GM19463 (cell line): ENCODE measurements at regions not wholly inside any gene's neighbourhood (a gene's known extent, or its start where the extent isn't known, plus 50 kb on each side); places are given as distances from the start of the nearest gene placed in this dataset.

Experiments used
- ATAC-seq: cut with Tn5 transposase; IDR thresholded peaks from one replicate; pipeline ENCODE4 v1.9.1; 2021; ENCODE audit warnings: mild to moderate bottlenecking, moderate library complexity; ENCODE audit not compliant: unreplicated experiment

GRCh38 chr14:65243766-65244442 lies 141.6 kb upstream of the MAX start:
- ATAC-seq = no peak

- ATAC-seq = no peak
Measured at GRCh38 chr14:65249471-65250161, 147.3 kb upstream of the MAX start.

GRCh38 chr14:65250162-65250495 lies 147.8 kb upstream of the MAX start:
- ATAC-seq = no peak

GRCh38 chr14:65251213-65251612 lies 148.9 kb upstream of the MAX start:
- ATAC-seq = no peak

DNA sequence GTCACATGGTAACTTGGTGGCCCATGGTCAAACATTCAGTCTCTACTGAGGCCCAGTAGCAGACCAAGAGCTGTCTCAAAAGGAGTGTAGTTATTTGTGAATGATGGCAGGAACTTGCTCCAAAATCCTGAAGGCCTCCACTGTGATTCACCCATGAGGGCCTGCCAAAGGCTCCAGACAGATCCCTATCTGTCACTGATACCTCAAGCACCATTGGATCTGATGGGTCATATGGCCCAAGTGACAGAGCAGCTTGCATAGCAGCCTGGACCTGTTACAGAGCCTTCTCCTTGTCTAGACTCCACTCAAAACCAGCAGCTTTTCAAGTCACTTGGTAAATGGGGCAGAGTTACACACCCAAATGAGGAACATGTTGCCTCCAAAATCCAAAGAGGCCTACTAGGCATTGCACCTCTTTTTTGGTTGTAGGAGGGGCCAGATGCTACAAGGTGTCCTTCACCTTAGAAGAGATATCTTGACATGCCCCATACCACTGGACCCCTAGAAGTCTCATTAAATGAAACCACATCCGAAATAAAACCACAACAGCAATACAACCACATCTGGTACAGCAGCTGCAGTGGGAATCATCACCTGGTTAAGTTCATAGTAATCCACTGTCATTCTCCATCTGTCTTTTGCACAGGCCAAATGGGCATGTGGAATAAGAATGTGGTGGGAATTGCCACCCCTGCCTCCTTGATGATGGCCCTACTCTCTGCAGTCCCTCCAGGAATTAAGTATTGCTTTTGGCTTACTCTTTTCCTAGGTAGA lies 150.4 kb upstream of the MAX start:
- no peak for ATAC-seq

GRCh38 chr14:65255029-65255545 lies 152.8 kb upstream of the MAX start:
- no peak for ATAC-seq

GRCh38 chr14:65255583-65256461 lies 153.5 kb upstream of the MAX start:
- no peak for ATAC-seq

DNA sequence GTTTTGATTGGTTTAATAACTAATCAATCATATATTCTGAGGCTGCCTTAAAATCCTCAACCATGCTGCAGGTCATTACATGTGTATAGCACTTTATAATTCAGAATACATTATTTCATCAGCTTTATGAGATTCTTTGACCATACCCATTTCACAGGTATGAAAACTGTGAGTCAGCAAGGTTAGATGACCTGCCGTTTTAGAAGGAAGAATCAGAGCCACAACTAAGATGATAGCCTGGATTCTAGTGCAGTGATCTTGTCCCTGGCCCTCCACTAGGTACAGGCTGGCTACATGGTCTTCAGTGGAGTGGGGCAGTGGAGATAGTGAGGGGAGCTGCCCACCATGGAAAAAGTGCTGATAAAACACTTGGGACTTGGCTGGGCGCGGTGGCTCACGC lies 154.4 kb upstream of the MAX start:
- ATAC-seq = no peak

- ATAC-seq = no peak
Measured at GRCh38 chr14:65257425-65257824, 155.1 kb upstream of the FUT8 start.

GRCh38 chr14:65258391-65258790 lies 154.1 kb upstream of the FUT8 start:
- no peak for ATAC-seq

GRCh38 chr14:65259000-65259399 lies 153.5 kb upstream of the FUT8 start:
- no peak for ATAC-seq

DNA sequence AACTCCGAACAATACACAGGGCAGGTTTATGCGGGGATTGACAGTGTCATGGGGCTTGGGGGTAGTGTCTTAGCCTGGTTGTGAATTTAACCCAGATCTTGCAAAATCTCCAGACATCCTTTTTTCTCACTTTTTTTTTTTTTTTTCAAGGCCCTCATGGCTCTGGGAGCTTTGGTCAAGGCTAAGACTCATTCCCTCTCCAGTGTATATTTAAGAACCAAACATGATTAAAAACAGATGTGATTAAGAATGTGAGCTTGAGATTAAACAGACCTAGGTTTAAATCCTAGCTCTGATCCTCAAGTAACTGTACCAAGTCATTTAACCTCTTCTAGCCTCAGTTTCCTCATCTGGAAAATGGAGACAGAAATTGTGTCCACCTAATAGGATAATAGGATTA lies 151.7 kb upstream of the FUT8 start:
- ATAC-seq = no peak

DNA sequence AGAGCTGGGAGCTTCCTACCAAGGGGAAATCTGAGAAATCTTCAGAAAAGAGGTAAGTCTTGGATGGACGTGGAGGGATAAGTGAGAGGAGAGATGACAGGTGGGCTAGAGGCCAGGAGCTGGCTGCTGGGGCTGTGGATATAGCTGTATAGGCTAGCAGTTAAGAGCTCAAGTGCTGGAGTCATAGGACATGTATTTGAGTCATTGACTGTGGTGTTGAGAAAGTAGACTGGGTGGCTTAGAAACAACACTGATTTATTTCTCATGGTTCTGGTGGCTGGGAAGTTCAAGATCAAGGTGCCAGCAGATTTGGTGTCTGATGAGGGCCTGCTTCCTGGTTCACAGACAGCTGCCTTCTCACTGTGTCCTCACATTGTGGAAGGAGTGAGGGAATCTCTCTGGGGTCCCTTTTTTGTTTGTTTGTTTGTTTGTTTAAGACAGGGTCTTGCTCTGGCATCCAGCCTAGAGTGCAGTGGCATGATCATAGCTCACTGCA lies 151.1 kb upstream of the FUT8 start:
- no peak for ATAC-seq

DNA sequence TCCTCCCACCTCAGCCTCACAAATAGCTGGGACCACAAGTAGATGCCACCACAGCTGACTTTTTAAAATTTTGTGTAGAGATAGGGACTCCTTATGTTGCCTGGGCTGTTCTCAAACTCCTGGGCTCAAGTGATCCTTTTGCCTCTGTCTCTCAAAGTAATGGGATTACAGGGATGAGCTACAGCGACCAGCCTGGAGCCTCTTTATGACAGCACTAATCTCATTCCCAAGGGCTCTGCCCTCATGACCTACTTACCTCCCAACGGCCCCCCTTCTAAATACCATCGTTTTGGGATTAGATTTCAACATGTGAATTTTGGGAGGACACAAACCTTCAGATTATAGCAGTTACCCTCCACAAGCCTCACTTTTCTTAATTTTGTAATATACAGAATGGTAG lies 150.6 kb upstream of the FUT8 start:
- ATAC-seq = no peak

DNA sequence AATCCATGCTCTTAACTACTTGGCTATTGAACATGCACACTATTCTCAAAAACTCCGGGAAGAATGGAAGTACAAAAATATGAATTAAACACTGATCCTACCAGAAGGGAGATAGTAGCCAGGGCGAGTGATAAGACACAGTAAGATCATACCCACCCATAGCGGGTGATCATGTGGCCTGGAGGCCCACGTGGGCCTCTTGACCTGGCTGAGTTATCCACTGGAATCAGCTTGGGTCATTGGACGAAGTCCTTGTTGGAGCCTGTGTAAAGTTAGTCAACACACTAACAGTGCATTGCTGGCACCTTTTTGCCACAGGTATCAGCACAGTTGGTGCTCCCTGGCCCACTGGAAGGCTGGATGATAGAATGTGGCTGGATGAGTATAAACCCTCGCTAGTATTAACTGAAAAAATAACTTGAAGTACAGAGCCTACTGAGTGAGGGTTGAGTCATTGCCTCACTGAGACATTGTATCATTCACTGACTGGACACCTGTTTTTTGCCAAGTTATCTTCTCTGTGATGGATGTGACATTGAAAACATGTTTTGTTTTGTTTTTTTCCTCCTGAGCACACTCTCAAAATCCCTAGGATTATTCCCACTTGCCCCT lies 149.2 kb upstream of the FUT8 start:
- no peak for ATAC-seq

GRCh38 chr14:65267856-65268255 lies 144.7 kb upstream of the FUT8 start:
- no peak for ATAC-seq

GRCh38 chr14:65268594-65268993 lies 143.9 kb upstream of the FUT8 start:
- ATAC-seq = no peak

- ATAC-seq = no peak
Measured at GRCh38 chr14:65269732-65270131, 142.8 kb upstream of the FUT8 start.

- ATAC-seq = no peak
Measured at GRCh38 chr14:65277027-65277426, 135.5 kb upstream of the FUT8 start.

GRCh38 chr14:65277580-65278270 lies 134.8 kb upstream of the FUT8 start:
- ATAC-seq = no peak
